GM12874 (cell line): ENCODE measurements at regions not wholly inside any gene's neighbourhood (a gene's known extent, or its start where the extent isn't known, plus 50 kb on each side); places are given as distances from the start of the nearest gene placed in this dataset.

Source experiments
- TF ChIP-seq, protein P1 (sequence below): IDR thresholded peaks from 2 replicates; pipeline ENCODE4 v1.5.1; 2011; ENCODE audit warnings: low read depth, mild to moderate bottlenecking, control low read depth, low read length, moderate library complexity; ENCODE audit not compliant: insufficient read depth

DNA sequence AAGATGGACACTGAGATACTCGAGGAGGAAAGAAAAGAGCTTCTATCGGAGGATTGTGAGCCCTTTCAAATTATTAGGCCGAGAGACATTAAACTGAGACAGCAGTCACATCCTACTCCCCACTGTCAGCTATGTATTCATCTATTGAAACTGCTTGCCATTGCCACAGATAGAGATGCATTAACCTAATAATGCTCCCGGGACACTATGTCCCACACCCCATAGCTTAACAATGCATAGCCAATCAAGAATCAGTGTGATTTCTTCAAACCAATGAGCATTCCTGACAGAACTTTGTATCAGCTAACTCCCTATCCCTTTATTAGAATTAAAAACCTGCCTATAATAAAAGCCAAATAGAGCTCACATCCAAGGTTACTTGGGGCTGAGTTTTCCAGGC lies 118.1 kb upstream of the NEIL3 start:
- TF ChIP-seq, protein P1, sequence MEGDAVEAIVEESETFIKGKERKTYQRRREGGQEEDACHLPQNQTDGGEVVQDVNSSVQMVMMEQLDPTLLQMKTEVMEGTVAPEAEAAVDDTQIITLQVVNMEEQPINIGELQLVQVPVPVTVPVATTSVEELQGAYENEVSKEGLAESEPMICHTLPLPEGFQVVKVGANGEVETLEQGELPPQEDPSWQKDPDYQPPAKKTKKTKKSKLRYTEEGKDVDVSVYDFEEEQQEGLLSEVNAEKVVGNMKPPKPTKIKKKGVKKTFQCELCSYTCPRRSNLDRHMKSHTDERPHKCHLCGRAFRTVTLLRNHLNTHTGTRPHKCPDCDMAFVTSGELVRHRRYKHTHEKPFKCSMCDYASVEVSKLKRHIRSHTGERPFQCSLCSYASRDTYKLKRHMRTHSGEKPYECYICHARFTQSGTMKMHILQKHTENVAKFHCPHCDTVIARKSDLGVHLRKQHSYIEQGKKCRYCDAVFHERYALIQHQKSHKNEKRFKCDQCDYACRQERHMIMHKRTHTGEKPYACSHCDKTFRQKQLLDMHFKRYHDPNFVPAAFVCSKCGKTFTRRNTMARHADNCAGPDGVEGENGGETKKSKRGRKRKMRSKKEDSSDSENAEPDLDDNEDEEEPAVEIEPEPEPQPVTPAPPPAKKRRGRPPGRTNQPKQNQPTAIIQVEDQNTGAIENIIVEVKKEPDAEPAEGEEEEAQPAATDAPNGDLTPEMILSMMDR: no peak

DNA sequence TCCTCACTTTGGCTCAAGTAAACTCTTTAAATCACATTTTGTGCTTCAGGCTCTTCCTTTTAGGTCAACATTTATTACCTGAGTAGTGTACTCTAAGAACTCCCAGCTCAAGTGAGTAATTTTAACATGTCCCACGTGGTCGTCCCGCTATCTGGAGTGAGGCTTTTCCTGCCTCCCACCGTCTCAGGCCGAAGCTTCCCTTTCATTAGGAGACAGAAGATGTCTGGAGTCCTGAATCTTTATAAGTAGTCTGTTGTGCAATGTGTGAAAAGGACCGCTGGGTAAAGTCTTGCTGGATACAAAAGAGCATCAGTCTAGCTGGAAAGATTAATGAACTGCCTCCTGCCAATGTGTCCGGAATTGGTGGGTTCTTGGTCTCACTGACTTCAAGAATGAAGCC lies 117.7 kb upstream of the NEIL3 start:
- TF ChIP-seq, protein P1: no peak

DNA sequence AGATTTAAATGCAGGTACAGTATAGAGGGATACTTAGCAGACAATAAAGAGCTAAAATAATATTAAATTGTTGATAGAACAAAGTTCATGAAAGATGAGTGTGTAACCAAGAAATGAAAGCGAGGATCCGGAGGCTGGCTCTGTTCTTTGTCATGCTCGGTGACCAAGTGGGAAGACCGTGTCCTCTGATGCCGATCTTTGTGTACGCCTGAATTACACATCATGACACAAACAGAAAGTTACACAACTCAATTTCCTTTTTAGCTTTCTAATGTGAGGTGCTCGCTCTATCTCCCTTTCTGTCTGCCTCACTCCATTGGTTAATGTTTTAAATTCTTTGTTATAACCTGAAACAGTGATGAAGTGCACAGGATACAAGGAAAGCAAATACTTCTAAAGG lies 114.8 kb upstream of the NEIL3 start:
- TF ChIP-seq, protein P1: no peak

DNA sequence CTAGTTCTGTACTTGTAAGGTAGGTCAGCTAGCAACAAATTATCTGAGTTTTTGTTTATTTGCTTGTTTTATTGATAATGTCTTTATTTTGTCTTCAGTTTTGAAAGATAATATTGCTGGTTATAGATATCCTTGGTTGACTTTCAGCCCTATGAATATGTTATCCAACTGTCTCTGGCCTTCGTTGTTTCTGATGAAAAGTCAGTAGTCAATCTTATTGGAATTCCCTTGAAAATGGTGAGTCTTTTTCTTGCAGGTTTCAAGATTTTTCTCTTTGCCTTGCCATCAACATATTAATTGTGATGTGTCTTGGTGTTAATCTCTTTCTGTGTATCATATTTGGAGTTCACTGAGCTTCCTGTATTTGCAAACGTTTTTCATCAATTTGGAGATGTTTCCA lies 113.1 kb upstream of the NEIL3 start:
- TF ChIP-seq, protein P1: no peak

DNA sequence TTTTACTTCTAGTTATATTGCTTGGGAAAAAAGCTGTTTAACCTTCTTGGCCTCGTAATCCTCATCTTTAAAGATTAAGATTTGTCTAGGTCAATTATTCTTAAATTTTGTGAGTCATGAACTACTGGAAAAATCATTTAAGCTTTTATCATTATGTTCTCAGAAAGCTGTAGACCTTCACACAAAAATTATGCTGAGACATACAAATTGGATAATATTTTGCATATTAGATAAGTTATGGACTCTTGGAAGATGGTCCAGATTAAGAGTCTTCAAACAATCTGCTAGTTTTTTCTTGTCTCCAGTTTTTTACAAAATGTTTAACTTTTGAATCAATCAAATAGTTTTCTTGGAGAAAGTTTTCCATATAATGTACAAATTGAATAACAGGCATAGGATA lies 108.1 kb upstream of the NEIL3 start:
- TF ChIP-seq, protein P1: no peak

DNA sequence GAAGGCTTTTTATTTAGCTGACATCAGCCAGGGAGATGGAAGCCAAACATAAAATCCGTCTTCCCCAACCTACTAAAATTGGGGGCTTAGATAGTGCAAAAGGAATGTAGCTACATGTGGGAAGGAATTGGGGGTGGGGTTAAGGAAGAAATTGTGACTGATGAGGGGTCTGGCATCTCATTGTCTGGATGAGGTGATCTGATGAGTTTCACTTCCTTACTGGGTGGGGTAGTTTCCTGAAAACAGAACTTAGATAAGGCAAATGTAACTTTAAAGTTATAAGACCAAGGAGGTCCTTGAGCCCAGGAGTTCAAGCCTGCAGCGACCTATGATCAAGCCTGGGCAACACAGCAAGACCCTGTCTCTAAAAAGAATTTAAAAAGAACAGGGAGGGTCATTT lies 105.5 kb upstream of the NEIL3 start:
- TF ChIP-seq, protein P1: no peak

DNA sequence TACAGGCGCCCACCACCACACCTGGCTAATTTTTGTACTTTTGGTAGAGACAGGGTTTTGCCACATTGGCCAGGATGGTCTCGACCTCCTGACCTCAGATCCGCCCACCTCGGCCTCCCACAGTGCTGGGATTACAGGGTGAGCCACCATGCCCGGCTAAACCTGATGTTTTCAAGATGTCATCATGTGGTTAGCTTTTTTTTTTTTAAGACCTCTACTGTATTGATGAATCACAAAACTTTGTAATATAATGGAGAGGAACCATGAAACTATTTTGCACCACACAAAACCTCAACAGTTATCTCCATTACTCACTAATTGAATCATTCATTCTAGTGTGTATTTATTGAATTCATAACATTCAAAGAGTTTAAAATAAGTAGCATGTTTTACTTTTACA lies 94.7 kb upstream of the NEIL3 start:
- TF ChIP-seq, protein P1: no peak

DNA sequence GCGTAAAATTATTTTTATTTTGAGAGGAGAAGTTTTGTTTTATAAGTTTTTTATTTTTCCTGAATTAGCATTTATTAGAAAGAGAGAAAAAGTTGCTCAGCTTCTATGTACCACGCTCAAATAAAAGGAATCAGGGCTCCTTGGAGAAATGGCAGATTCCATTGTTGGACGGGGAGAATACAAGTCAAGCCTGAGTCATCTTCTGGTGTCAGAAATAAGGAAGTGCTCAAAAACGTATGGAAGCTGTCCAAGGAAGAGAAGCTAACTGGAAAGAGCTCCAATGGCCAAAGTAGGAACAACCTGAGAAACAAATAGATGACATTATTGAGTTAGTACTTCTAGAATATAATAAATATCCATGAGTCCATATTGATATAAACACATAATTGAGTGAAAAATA lies 89.3 kb upstream of the NEIL3 start:
- TF ChIP-seq, protein P1: no peak
